Cardiac fibroblast (primary cell): ENCODE measurements at regions not wholly inside any gene's neighbourhood (a gene's known extent, or its start where the extent isn't known, plus 50 kb on each side); places are given as distances from the start of the nearest gene placed in this dataset.

ENCODE experiments used
- DNase-seq, 2 donors: peaks; one replicate each; pipeline versions ENCODE4 v3.0.0 to v3.0.0-alpha.2; 2010; ENCODE audit warnings: low read depth in 2 of 2
- H3K4me3 ChIP-seq, 2 donors: replicated peaks in 1 of 2; 1 replicate in 1 of 2; 2 replicates in 1 of 2; pipeline ENCODE4 v1.5.1; 2011; ENCODE audit warnings: low read depth in 2 of 2, low read length in 2 of 2, mild to moderate bottlenecking in 2 of 2, moderate library complexity in 1 of 2
- CTCF ChIP-seq: IDR thresholded peaks from one replicate; pipeline ENCODE4 v1.5.1; 2011; ENCODE audit warnings: low read depth, mild to moderate bottlenecking, low read length, inconsistent platforms

GRCh38 chr20:10735195-10735949 is 61.6 kb upstream of the JAG1 start:
- no peak for TF ChIP-seq CTCF
- no peak for DNase-seq

GRCh38 chr20:10739134-10739533 is 65.3 kb upstream of the JAG1 start:
- H3K4me3 ChIP-seq, result peak overlapping the region in 1 of 2 donors; percentile 24
- TF ChIP-seq CTCF, result no peak
- DNase-seq, result no peak

More at GRCh38 chr20:10735195-10735949, 61.6 kb upstream of the JAG1 start:
- H3K4me3 ChIP-seq, result no peak overlapping the region

- H3K4me3 ChIP-seq, result peak overlapping the region in 1 of 2 donors; percentile 24
- DNase-seq, result peak; percentile 32 to 49
- TF ChIP-seq CTCF, result no peak
These were observed 65.8 kb upstream of the JAG1 start for GRCh38 chr20:10739566-10739965.

GRCh38 chr20:10741060-10741459 is 67.3 kb upstream of the JAG1 start:
- no peak overlapping the region for H3K4me3 ChIP-seq
- peak in 1 of 2 donors; percentile 62 for DNase-seq
- TF ChIP-seq CTCF, result no peak

GRCh38 chr20:10745790-10746189 is 72.0 kb upstream of the JAG1 start:
- H3K4me3 ChIP-seq, result no peak overlapping the region
- no peak for TF ChIP-seq CTCF
- DNase-seq, result no peak

- no peak overlapping the region for H3K4me3 ChIP-seq
- no peak for TF ChIP-seq CTCF
- DNase-seq, result no peak
These were observed 73.2 kb upstream of the JAG1 start for GRCh38 chr20:10747019-10747418.

- H3K4me3 ChIP-seq, result no peak overlapping the region
- TF ChIP-seq CTCF, result no peak
- DNase-seq, result no peak
These were observed 75.3 kb upstream of the JAG1 start for GRCh38 chr20:10749084-10749483.
